AG09319 (cell line): ENCODE measurements at regions not wholly inside any gene's neighbourhood (a gene's known extent, or its start where the extent isn't known, plus 50 kb on each side); places are given as distances from the start of the nearest gene placed in this dataset.
A peak's percentile ranks its signal among the peaks of the same experiment; 100 is the strongest.
"Not testable (repeated sequence)": the region's sequence is repeated elsewhere in the genome, so short reads cannot be mapped to it uniquely, and the experiment has no call there.

ENCODE experiments used
- DNase-seq: peaks from one replicate; pipeline ENCODE4 v3.0.0-alpha.2; 2010; ENCODE audit warnings: low read depth; ENCODE audit errors: extremely low read depth
- TF ChIP-seq, protein P1 (sequence below): IDR thresholded peaks from 2 replicates; pipeline ENCODE4 v1.5.1; 2011; ENCODE audit warnings: low read depth, mild to moderate bottlenecking, inconsistent platforms, low read length, moderate library complexity

DNA sequence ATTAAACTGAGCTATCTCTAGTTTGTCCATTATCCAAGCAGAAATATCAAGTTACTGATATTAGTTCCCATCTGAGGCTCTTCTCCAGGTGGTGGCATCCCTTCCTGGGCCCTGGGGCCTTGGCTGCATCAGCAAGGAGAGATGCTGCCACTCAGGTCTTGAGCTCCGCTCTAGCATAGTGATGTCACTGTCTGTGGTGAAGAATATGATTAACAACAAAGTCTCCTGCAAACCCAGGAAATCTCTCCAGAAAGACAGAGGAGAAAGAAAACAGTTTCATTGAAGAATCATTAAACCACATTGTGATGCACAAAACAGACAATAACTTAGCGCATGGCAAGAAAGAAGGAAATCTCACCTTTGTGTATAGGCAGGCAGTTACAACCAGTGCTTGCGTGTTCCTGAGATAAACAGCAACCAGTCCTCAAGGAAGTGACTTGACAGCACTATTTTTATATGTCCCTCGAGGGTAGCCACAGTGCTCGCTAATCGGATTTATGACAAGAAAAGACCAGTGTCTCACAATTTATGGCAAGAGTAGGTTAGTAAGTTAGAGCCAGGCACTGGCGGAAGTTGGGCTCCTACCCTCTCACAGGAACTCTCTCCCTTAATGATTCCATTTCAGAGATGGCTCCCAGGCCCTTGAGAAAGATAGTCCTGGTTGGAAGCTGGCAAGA lies 151.1 kb downstream of the AHSP start:
- TF ChIP-seq, protein P1, sequence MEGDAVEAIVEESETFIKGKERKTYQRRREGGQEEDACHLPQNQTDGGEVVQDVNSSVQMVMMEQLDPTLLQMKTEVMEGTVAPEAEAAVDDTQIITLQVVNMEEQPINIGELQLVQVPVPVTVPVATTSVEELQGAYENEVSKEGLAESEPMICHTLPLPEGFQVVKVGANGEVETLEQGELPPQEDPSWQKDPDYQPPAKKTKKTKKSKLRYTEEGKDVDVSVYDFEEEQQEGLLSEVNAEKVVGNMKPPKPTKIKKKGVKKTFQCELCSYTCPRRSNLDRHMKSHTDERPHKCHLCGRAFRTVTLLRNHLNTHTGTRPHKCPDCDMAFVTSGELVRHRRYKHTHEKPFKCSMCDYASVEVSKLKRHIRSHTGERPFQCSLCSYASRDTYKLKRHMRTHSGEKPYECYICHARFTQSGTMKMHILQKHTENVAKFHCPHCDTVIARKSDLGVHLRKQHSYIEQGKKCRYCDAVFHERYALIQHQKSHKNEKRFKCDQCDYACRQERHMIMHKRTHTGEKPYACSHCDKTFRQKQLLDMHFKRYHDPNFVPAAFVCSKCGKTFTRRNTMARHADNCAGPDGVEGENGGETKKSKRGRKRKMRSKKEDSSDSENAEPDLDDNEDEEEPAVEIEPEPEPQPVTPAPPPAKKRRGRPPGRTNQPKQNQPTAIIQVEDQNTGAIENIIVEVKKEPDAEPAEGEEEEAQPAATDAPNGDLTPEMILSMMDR, result no peak
- no peak for DNase-seq

DNA sequence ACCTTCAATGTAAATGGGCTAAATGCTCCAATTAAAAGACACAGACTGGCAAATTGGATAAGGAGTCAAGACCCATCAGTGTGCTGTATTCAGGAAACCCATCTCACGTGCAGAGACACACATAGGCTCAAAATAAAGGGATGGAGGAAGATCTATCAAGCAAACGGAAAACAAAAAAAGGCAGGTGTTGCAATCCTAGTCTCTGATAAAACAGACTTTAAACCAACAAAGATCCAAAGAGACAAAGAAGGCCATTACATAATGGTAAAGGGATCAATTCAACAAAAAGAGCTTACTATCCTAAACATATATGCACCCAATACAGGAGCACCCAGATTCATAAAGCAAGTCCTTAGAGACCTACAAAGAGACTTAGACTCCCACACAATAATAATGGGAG lies 161.6 kb downstream of the AHSP start:
- DNase-seq, result not testable (repeated sequence)

DNA sequence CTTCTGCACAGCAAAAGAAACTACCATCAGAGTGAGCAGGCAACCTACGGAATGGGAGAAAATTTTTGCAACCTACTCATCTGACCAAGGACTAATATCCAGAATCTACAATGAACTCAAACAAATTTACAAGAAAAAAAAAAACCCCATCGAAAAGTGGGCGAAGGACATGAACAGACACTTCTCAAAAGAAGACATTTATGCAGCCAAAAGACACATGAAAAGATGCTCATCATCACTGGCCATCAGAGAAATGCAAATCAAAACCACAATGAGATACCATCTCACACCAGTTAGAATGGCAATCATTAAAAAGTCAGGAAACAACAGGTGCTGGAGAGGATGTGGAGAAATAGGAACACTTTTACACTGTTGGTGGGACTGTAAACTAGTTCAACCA lies 164.6 kb downstream of the AHSP start:
- DNase-seq, result not testable (repeated sequence)

DNA sequence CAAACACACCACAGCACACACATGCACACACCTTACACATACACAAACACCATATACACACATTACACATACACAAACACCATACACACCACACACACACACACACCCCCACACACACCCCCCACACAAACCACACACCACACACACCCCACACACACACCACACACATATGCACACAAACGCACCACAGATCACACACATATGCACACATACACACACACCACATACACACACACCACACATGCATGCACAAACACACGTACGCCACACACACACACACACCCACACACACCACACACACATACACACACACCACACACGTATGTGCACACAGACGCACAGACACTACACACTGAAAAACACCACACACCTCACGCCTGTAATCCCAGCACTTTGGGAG lies 166.0 kb downstream of the AHSP start:
- no peak for DNase-seq

DNA sequence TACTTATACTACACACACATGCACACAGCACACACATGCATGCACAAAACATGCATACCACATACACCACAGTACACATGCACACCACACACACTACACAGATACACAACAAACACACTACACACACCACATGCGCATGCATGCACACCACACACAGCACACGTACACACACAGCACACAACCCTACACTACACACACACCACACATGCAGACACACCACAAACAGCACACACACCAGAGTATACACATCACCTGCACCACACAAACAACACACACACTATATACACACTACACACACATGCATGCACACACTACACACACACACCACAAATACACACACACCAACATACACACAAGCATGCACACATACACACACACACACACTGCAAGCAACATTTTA lies 166.8 kb downstream of the AHSP start:
- TF ChIP-seq, protein P1, result no peak
- no peak for DNase-seq

More for the DNA sequence above, 166.0 kb downstream of the AHSP start:
- TF ChIP-seq, protein P1, result no peak

DNA sequence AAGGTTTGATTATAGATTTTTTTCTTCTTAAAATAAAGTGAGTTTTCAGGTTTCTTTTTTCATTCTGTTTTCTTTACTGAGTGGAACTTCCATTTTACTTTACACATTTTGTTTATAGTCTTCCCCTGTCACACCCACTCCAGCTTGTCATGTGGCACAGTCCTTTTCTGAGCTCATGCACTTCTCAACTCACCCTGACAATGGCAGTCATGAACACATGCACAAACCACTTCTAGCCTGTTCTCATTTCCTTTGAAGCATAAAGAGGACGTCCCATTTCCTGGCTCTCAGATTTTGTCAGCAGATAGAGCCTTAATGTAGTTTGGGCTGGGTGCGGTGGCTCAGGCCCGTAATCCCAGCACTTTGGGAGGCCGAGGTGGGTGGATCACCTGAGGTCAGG lies 168.0 kb downstream of the AHSP start:
- no peak for DNase-seq
- TF ChIP-seq, protein P1, result no peak

DNA sequence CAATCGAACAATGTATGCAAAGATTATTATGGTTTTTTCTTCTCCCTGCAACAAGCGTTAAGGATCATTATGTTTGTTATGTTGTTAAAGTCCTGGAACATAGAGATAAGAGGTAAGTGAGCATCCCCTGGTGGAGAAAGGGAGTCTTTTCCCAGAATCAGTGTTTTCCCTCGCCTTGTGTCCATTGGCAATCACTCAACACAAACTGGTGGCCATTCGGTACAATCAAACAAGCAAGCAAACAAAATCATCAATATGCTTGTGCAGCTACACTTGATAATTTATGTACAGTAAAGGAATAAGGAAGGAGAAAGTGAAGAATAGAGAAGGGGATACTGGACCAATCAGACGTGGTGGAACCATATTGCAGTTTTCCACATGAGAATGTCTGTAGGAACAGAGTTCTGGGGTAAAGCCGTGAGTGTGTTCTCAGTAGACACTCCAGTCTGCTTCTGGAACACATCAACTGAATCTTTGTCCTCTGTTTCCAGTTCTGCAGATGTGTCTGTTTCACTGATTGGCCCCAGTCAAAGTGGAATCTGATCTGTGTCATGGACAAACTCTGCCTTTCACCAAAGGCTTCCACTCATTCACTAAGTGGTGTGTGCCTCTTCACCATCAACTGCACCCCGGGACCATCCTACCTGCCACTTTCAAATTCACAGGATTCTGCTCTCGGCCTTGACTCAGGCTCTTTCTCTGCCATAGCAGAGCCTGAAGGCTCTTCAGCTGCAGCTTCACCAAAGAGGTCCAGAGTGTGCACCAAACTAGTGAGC lies 169.5 kb downstream of the AHSP start:
- no peak for DNase-seq
- TF ChIP-seq, protein P1, result peak; percentile 63

DNA sequence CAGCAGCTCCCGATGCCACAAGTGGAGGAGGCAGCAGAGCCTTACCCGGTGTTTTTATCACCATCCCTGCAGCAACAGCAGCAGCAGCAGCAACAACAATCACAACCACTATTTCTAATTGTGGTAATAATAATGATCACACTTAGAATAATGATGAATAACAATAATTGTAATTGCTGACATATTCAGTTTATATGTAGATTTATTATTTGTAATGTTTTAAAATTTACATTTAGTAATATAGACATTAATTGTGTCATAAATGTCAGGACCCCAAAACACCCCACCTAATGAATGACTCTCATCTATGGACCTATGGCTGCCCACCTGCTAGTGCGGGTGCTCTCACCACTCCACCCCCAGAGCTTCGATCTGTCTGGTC lies 170.0 kb downstream of the AHSP start:
- no peak for DNase-seq
- TF ChIP-seq, protein P1, result no peak
